ENCODE measurements at regions not wholly inside any gene's neighbourhood (a gene's known extent, or its start where the extent isn't known, plus 50 kb on each side); places are given as distances from the start of the nearest gene placed in this dataset.
"Not testable (repeated sequence)": the region's sequence is repeated elsewhere in the genome, so short reads cannot be mapped to it uniquely, and the experiment has no call there.

GRCh38 chr14:85024931-85025330 lies 505.0 kb upstream of the FLRT2 start:
- DNase-seq, result peak; percentile 17

- DNase-seq, result no peak
Measured at GRCh38 chr14:85027681-85028370, 502.1 kb upstream of the FLRT2 start.

GRCh38 chr14:85037411-85037810 lies 492.5 kb upstream of the FLRT2 start:
- DNase-seq, result no peak

GRCh38 chr14:85038526-85039352 lies 491.2 kb upstream of the FLRT2 start:
- DNase-seq, result no peak

GRCh38 chr14:85039353-85039626 lies 490.7 kb upstream of the FLRT2 start:
- DNase-seq, result no peak

- no peak for DNase-seq
Measured at GRCh38 chr14:85040046-85040685, 489.8 kb upstream of the FLRT2 start.

GRCh38 chr14:85041618-85042017 lies 488.3 kb upstream of the FLRT2 start:
- no peak for DNase-seq

- no peak for DNase-seq
Measured at GRCh38 chr14:85042301-85042700, 487.6 kb upstream of the FLRT2 start.

- no peak for DNase-seq
Measured at GRCh38 chr14:85050180-85050579, 479.8 kb upstream of the FLRT2 start.

GRCh38 chr14:85052646-85053045 lies 477.3 kb upstream of the FLRT2 start:
- no peak for DNase-seq

- no peak for DNase-seq
Measured at GRCh38 chr14:85054178-85054577, 475.8 kb upstream of the FLRT2 start.

- no peak for DNase-seq
Measured at GRCh38 chr14:85056267-85056666, 473.7 kb upstream of the FLRT2 start.

- DNase-seq, result no peak
Measured at GRCh38 chr14:85057221-85057620, 472.7 kb upstream of the FLRT2 start.

GRCh38 chr14:85058150-85058549 lies 471.8 kb upstream of the FLRT2 start:
- DNase-seq, result no peak

- DNase-seq, result no peak
Measured at GRCh38 chr14:85060121-85060520, 469.8 kb upstream of the FLRT2 start.

- no peak for DNase-seq
Measured at GRCh38 chr14:85061256-85061655, 468.7 kb upstream of the FLRT2 start.

GRCh38 chr14:85063747-85064146 lies 466.2 kb upstream of the FLRT2 start:
- no peak for DNase-seq

GRCh38 chr14:85071447-85071846 lies 458.5 kb upstream of the FLRT2 start:
- no peak for DNase-seq

- no peak for DNase-seq
Measured at GRCh38 chr14:85074955-85075354, 455.0 kb upstream of the FLRT2 start.

GRCh38 chr14:85075694-85076476 lies 454.1 kb upstream of the FLRT2 start:
- no peak for DNase-seq

GRCh38 chr14:85077716-85078115 lies 452.2 kb upstream of the FLRT2 start:
- not testable (repeated sequence) for DNase-seq

- no peak for DNase-seq
Measured at GRCh38 chr14:85079842-85080730, 449.9 kb upstream of the FLRT2 start.

Data from NCI-H1436 (cell line).